Right hindlimb (tissue), 1 donor: ENCODE measurements at regions not wholly inside any gene's neighbourhood (a gene's known extent, or its start where the extent isn't known, plus 50 kb on each side); places are given as distances from the start of the nearest gene placed in this dataset.
"Not testable (repeated sequence)": the region's sequence is repeated elsewhere in the genome, so short reads cannot be mapped to it uniquely, and the experiment has no call there.

Source experiments
- DNase-seq: peaks from one replicate; pipeline ENCODE4 v3.0.0-alpha.2; 2018

DNA sequence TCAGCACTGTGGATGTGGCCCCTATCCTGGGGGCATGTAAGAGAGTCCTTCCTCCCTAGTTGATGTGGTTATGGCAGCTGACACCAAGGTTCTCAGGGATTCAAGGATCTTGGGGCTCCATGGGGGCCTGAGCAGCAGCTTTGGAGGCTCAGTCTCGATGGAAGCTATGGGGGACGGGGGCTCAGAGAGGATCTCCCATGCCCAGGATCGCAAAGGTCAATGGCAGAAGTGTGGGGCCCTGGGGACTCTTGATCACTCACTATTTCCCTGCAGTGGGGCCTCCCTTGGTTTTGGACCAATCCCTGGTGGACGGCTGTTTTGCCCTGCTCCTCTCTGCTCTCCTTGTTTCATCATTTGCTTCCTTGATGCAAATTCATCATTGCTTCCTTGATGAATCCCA lies 885.9 kb downstream of the CDH8 start:
- no peak for DNase-seq

DNA sequence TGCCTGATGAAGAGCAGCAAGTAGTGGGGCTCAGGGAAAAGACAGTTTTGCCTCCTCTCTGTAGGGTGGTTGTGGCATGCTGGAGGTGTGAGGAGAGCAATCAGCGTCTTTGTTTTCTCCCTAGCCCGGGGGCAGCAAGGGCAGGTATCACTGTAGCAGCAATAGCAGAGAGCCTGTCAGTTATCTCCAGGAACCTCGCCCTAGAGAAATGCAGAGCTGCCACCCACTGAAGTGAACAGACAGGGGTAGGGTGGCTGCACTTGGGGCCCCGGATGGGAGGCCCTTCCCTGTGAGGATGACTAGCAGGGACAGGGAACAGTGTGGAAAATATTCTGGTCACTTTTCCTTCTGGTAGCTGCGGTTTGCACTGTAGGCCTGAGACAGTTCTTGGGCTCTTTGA lies 886.5 kb downstream of the CDH8 start:
- DNase-seq: no peak

DNA sequence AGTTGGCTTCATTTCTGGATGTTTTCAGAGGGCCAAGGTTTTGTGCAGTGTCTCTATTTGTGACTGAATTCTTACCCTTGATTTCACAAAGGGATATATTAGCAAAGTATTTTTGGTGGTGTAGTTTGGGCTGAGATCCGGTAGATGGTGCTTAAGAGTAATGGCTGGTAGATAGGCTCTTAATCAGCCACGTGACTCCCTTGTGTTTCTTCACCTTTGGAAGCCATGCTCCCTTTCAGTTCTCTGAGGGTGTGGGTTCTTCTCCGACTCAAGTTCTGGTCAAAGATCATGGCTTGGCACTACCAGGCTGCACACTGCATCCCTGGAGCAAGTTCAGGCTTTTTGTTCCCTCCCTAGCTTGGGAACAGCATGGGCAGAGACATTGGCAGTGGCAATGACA lies 887.3 kb downstream of the CDH8 start:
- no peak for DNase-seq

DNA sequence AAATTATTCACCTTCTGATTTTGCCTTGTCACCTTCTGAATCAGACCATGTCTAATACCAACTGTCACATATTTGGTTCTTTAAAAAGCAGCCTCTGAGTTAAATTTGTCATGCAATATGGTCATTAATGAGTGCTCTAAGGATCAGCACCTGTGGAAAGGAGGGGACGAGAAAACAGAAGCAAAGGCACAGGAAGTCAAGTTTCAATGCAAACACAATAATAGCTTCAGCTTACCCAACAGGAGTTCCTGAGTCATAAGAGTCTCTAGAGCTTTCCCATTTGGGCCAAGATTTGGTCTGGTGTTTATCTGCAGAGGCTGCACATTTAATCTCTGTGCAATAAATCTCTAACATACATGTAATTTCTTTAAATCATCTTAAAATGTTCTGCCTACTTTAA lies 889.8 kb downstream of the CDH8 start:
- no peak for DNase-seq

DNA sequence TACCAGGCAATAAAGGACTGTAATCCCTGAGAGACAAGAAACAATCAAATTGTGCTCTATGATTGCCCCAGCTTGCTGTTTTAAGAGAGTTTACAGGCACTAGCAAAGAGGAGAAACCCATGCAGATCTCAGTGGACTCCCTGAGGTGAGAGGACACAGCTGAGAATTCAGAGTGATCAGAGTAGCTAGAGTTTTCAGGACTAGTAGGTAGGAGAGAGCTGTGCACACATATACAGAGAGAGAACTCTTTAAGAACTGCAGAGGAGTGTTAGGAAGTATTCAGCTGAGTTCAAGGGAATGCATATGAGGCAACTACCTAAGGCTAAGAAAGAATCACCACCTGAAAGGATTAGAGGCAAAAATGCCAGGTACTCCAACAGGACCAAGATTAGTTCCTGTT lies 904.8 kb downstream of the CDH8 start:
- DNase-seq: no peak

DNA sequence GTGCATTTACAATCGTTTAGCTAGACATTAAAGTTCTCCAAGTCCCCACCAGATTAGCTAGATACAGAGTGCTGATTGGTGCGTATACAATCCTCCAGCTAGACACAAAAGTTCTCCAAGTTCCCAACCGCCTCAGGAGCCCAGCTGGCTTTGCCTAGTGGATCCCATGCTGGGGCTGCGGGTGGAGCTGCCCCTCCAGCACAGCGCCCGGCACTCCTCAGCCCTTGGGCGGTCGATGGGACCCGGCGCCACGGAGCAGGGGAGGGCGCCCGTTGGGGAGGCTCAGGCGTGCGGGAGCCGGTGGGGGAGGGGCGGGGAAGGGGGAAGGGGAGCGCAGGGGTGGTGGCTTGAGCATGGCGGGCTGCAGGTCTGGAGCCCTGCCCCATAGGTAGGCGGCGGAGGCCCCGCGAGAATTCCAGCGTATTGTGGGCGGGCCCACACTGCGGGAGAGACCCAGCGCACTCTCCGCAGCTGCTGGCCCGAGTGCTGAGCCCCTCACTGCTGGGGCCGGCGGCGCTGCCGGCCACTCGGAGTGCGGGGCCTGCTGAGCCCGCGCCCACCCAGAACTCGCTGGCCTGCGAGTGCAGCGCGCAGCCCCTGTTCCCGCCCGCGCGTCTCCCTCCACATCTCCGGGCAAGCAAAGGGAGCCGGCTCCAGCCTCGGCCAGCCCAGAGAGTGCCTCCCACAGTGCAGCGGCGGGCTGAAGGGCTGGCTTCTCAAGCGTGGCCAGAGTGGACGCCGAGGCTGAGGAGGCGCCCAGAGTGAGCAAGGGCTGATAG lies 907.5 kb downstream of the CDH8 start:
- no peak for DNase-seq

DNA sequence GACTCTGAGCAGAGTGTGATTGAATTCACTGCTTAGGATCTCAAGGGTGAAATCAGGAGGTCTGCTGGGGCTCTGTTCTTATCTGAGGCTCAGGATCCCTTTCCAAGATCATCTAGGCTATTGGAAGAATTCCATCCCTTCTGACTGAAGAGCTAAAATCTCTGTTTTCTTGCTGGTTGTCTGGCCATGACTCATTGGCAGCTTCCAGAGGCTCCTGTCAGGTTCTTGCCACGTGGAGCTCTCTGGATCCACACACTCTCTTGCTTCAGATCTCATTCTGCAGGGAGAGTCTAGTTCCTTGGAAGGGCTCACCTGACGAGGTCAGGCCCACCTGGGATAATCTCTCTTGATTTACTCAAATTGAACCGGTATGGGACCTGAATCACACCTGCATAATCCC lies 930.7 kb downstream of the CDH8 start:
- no peak for DNase-seq

DNA sequence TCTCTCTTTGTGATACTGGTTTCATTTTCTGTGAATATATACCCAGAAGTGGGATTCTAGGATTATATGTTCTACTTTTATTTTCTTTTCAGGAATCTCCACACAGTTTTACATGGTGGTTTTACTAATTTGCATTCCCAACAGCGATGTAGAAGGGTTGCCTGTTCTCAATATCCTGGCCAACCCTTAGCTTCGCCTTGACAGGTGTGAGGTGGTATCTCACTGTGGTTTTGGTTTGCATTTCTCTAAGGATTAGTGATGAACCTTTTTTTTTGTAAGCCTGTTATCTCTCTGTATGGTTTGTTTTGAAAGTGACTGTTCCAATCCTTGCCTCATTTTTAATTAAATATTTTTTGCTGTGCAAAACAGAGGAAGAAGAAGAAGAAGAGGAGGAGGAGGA lies 937.7 kb downstream of the CDH8 start:
- DNase-seq: no peak

DNA sequence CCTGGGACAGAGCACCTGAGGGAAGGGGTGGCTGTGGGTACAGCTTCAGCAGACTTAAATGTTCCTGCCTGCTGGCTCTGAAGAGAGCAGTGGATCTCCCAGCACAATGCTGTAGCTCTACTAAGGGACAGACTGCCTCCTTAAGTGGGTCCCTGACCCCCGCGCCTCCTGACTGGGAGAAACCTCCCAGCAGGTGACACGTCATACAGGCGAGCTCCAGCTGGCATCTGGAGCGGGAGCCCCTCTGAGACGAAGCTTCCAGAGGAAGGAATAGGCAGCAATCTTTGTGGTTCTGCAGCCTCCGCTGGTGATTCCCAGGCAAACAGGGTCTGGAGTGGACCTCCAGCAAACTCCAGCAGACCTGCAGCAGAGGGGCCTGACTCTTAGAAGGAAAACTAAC lies 944.9 kb downstream of the CDH8 start:
- DNase-seq: not testable (repeated sequence)

DNA sequence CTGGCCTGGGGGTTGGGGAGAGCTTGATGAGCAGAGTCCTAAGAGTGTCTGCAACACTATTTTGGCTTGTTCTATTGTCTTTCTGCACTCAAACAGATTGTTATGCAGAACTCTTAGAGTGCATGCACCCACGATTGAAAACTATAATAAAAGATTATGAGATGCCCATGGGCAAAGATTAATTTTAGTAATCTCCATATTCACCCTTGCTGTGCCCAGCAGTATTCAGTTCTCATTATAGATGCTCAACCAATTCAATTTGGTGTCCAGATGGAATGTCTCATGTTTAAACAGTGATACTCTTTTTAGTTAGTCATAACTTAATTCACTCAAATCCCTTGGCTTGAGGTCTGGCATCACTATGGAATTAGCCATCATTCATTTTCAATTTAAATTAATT lies 952.5 kb downstream of the CDH8 start:
- DNase-seq: no peak

DNA sequence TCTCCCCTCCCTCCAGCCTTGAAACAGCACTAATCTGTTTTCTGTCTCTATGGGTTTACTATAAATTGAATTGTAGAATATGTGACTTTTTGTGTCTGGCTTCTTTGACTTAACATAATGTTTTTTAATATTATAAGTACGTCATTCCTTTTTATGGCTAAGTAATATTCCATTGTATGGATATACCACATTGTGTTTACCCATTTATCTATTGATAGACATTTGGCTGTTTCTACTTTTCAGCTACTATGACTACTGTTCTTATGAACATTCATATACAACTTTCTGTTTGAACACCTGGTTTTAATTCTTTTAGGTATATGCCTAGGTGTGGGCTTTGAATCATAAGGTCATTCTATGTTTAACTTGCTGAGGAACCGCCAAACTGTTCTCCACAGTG lies 961.9 kb downstream of the CDH8 start:
- no peak for DNase-seq

DNA sequence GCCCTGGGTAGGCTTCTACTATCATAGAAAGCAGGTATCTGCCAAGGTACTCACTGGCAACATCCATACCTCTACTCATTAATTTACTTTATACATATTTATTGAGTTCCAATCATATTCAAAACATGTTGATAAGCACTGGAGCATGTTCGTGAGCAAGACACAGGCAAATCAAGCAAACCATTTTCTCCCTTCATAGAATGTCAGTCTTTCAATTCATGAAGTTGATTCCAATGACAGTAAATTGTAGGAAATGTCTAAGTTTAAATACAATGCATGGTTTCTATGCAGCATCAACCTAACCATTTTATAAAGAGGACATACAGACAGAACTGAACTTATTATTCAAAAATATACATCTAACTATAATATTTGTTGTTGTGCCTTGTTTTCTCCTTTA lies 978.6 kb downstream of the CDH8 start:
- no peak for DNase-seq

DNA sequence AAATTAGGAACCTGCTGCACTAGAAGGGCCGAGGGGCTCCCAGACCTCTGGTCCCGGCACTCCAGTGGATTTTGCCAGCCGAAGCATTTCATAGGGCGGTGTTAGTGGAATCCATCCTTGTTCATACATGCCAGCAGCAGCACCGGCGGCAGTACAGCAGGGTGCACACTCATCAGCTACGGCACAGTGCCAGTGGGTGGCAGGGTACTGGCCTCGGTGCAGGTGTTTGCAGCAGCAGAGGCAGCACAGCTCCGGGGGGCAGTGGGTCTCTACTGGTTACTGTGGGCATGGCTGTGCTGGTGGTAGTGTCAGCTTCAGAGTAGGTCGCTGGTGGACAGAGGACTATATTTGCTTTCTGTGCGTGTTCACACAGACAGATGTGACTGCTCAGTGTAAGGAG lies 985.7 kb downstream of the CDH8 start:
- no peak for DNase-seq

DNA sequence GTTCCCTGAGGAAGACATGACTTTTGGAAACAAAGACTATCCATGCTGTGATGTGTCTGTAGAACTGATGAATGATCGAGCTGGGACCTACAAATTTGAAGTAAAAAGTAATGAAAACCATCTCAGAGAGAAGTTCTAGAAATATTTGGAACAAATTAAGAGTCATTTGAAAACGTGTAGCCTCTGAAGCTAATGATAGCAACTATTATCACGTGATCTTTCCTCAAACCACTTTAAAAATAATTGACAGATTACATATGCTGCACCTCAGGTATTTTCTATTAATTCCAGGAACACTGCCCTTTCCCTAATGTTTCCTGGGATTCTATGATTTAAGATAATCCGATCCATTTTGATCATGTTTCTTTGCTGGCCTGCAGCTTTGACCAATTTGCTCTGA lies 990.3 kb downstream of the CDH8 start:
- DNase-seq: no peak

DNA sequence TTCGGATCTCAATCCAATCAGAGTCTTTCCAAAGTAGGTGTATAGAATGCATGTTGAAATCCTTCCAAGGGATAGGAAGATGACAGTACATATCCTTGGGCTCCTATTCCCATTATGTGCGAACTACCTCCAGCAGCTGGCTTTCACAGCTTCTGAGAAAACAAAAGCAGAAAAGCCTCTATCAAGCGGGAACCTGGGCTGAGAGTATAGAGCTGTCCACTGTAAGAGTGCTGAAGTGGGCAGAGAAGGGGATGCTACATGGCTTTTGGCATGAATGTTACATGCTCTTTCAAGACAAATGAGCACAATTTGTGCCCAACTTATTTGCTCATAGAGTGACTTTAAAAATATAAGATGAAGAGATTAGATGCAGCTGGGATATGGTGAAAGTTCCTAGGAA lies 993.5 kb downstream of the CDH8 start:
- no peak for DNase-seq

DNA sequence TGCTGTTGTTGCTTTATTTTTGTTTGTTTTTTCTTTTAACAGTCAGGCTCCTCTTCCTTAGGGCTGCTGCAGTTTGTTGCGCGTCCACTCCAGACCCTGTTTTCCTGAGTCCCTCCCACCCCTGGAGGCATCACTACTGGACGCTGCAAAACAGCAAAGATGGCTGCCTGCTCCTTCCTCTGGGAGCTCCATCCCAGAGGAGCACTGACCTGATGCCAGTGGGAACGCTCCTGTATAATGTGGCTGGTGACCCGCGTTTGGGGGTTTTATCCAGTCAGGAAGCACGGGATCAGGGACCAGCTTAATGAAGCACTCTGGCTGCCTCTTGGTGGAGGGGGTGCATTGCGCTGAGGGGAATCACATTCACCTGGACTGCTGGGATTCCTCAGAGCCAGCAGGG lies 1005.6 kb downstream of the CDH8 start:
- no peak for DNase-seq

DNA sequence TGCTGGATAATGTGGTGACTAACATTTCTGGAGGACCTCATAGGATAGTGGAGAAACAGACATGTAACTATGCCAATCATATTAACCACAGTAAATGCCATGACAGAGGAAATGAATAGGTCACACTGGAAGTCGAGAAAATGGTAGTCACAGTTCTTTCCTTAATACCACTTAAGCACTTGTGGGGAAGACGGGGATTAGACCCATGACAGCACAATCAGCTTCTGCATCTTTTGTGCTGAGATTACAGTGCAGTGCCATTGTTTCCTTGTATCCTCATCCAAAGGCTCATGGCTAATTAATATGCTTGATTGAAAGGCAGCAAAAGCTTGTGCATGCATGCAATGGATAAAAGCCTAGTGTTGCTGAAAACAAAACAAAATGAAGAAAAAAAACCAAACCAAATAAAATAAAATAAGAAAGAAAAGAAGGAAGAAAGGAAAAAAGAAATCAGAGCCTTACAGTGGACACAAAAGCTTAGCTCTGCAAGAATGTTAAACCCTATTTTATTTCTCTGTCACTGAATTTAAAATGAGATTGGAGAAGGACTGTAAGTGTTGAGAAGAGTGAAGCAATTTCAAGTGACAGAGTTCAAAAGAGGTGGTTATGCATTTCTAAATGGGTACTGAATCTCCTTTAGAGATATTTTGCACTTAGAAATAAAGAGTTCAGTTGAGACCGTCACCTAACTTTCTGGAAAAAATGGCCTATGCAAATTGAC lies 1011.9 kb downstream of the CDH8 start:
- no peak for DNase-seq

DNA sequence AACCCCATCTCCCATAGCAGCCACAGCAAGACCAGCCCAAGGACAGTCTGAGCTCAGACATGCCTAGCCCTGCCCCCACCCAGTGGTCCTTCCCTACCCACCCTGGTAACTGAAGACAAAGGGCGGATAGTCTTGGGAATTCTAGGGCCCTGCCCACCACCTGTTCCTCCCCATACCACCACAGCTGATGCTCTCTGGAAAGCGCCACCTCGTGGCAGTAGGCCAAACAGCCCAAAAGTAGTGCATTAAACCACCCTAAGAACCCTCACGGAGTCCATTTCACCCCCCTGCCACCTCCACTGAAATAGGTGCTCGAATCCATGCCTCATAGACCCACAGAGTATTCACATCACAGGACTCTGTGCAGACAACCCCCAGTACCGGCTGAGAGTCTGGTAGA lies 1021.4 kb downstream of the CDH8 start:
- no peak for DNase-seq

DNA sequence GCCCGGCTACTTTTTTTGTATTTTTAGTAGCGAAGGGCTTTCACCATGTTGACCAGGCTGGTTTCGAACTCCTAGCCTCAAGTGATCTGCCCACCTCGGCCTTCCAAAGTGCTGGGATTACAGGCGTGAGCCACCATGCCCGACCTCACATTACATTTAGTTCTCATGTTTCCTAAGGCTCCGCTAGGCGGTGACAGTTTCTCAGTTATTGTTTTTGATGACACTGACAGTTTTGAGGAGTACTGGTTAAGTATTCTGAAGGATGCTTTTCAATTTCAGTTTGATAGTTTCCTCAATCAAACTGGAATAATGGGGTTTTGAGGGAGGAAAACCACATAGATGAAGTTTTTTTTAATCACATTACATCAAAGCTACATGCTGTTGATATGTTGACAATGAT lies 1028.5 kb downstream of the CDH8 start:
- no peak for DNase-seq

DNA sequence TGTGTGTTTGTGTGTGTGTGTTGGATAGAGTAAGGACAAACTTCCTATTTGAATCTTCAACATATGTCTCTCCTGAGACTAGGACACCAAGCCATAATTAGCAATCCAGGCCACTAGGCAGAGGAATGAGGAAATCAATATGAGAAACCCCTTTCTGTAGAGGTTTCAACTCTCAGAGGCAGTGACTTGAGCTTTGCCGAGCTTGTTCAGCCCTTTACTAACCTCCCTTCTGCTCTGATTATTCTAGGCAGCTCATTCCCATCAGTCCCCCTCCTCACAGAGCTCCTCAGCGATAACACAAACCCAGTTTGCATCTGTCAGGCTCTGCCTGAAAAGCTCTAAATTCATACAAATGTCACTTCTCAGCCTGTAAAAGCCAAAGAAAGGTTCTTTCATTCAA lies 1030.3 kb downstream of the CDH8 start:
- DNase-seq: no peak

DNA sequence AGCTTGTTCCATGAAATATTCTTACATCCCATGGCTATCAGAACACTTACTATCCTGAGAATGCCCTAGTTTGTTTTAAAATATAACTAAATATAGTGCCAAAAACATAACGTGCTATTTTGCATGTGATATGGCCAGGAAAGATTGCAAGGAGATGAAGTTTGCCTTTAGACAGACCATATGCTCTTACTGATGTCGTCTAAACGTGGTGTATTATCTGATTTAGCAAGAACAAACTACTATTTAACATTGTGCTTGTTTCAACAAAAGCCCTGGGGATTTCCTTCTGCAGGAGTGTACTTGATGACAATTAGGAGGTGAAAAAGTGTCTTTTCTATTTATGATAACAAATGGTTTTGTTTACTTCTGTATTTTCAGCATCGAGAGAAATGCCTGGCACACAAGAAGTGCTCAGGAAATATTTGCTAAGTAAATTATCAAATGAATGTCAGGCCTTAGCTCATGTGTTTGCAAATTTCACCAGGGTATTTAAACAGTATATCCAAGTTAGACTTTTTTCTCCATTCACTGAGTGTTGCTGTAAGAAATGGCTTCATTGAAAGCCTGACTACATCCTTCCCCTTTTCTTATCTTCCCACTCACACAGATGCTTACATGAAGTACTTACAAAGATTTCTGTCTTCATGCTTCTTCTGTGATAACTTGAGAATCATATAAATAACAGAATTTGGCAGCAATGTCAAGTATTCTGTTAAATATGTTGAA lies 1033.6 kb downstream of the CDH8 start:
- DNase-seq: no peak

DNA sequence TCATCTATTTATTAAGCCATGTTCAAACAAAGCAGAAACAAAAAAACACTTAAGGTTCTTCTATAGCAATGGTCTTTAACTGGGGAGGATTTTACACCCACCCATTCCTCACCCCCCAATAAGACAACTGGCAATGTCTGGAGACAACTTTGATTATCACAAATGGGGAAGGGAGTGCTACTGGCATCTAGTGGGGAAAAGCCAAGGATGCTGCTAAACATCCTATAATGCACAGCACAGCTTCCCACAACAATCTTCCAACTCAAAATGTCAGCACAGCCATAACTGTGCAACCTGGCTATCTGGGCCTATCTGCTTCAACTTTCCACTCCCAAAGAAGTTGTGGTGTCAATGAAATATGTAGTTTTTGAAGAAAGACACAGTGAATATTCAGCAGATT lies 1044.4 kb downstream of the CDH8 start:
- no peak for DNase-seq

DNA sequence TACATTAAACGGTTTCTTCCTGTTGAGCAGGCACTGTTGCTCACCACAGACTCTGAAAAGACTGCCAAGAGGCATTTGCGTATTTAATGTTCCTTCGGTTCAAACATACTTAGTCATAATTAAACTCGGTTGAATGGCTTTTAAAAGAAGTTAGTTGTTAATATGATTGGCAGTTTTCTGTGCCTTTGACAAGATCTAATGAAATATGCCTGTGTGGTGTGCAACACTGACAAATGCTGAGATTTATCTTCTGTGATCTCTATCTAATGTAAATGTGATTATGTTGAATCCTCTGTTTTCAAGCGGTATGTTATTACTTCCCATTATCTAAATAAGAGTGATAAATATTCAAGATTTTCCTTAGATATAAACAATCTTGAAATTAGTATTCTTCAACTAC lies 1046.6 kb downstream of the CDH8 start:
- DNase-seq: no peak

DNA sequence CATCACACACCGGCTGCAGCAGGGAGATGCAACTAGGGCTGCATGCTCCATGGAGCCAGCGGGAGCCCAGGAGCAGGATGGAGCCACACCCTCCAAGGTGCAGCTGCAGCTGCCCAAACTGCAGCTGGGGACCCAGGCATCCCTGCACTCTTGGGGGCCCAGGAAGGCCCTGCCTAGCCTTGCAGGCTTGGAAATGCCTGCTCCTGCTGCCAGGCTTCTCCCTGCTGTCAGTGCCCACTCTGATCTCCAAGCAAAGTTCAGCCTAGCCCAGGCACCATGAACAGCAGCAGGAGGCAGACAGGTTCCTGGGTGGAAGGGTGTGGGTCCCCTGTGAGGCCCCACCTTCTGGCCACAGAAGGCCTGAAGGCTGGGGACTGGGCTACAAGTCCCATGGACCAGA lies 1057.1 kb downstream of the CDH8 start:
- DNase-seq: no peak
